Liver (tissue), 8 donors: ENCODE measurements at regions not wholly inside any gene's neighbourhood (a gene's known extent, or its start where the extent isn't known, plus 50 kb on each side); places are given as distances from the start of the nearest gene placed in this dataset.

Source experiments
- DNase-seq: peaks from one replicate; pipeline ENCODE4 v3.0.0-alpha.2; 2017; ENCODE audit warnings: low spot score
- H3K27ac ChIP-seq, 2 donors: one replicate each; pipeline ENCODE4 v1.7.0; 2013; ENCODE audit warnings: inconsistent platforms in 2 of 2, low read length in 2 of 2, control low read depth in 1 of 2, low read depth in 1 of 2, mild to moderate bottlenecking in 1 of 2
- H3K27me3 ChIP-seq, 4 donors: one replicate each; pipeline versions ENCODE4 v1.6.1 to v1.7.0; 2013; ENCODE audit warnings: low read length in 3 of 4, inconsistent platforms in 1 of 4, mild to moderate bottlenecking in 1 of 4, moderate library complexity in 1 of 4; ENCODE audit not compliant: control insufficient read depth in 4 of 4, insufficient read depth in 4 of 4
- H3K36me3 ChIP-seq, 4 donors: one replicate each; pipeline versions ENCODE4 v1.6.1 to v1.7.0; 2013; ENCODE audit warnings: low read length in 3 of 4, mild to moderate bottlenecking in 3 of 4, low read depth in 1 of 4, moderate library complexity in 1 of 4; ENCODE audit not compliant: control insufficient read depth in 4 of 4, insufficient read depth in 3 of 4
- H3K4me1 ChIP-seq, 4 donors: one replicate each; pipeline versions ENCODE4 v1.6.1 to v1.7.0; 2013; ENCODE audit warnings: low read length in 3 of 4, mild to moderate bottlenecking in 3 of 4, moderate library complexity in 1 of 4; ENCODE audit not compliant: control insufficient read depth in 4 of 4, insufficient read depth in 4 of 4
- H3K4me3 ChIP-seq, 3 donors: one replicate each; pipeline versions ENCODE4 v1.6.1 to v1.7.0; 2013; ENCODE audit warnings: low read length in 3 of 3, control low read depth in 1 of 3, low read depth in 1 of 3, mild to moderate bottlenecking in 1 of 3
- H3K9ac ChIP-seq, 2 donors: one replicate each; pipeline ENCODE4 v1.7.0; 2013; ENCODE audit warnings: low read length in 2 of 2, mild to moderate bottlenecking in 2 of 2, moderate library complexity in 2 of 2, control low read depth in 1 of 2, low read depth in 1 of 2
- H3K9me3 ChIP-seq, 4 donors: one replicate each; pipeline versions ENCODE4 v1.6.1 to v1.7.0; 2013; ENCODE audit warnings: low read length in 3 of 4; ENCODE audit not compliant: control insufficient read depth in 4 of 4
- EGR1 ChIP-seq, 2 donors: IDR thresholded peaks; 2 replicates each; pipeline ENCODE4 v1.6.1; 2016 to 2018; ENCODE audit warnings: antibody characterized with exemption in 2 of 2, low read depth in 2 of 2
- FOXA1 ChIP-seq: IDR thresholded peaks from 2 replicates; pipeline ENCODE4 v1.6.1; 2016; ENCODE audit warnings: antibody characterized with exemption
- FOXA2 ChIP-seq: IDR thresholded peaks from 2 replicates; pipeline ENCODE4 v1.6.1; 2016; ENCODE audit warnings: antibody characterized with exemption
- GABPA ChIP-seq, 2 donors: IDR thresholded peaks in 1 of 2; conservative IDR thresholded peaks in 1 of 2; 2 replicates each; pipeline ENCODE4 v1.6.1; 2016; ENCODE audit warnings: antibody characterized with exemption in 2 of 2, mild to moderate bottlenecking in 1 of 2, moderate library complexity in 1 of 2
- HNF4A ChIP-seq, 2 donors: conservative IDR thresholded peaks; 2 replicates each; pipeline ENCODE4 v1.6.1; 2016; ENCODE audit warnings: antibody characterized with exemption in 2 of 2, mild to moderate bottlenecking in 2 of 2
- HNF4G ChIP-seq: IDR thresholded peaks from 2 replicates; pipeline ENCODE4 v1.6.1; 2016; ENCODE audit warnings: antibody characterized with exemption
- JUND ChIP-seq, 2 donors: IDR thresholded peaks; 2 replicates each; pipeline ENCODE4 v1.6.1; 2016; ENCODE audit warnings: antibody characterized with exemption in 2 of 2
- NR2F2 ChIP-seq: IDR thresholded peaks from 2 replicates; pipeline ENCODE4 v1.6.1; 2016; ENCODE audit warnings: antibody characterized with exemption
- RAD21 ChIP-seq, 2 donors: IDR thresholded peaks; 2 replicates each; pipeline ENCODE4 v1.6.1; 2016; ENCODE audit warnings: antibody characterized with exemption in 2 of 2, mild to moderate bottlenecking in 2 of 2
- RXRA ChIP-seq, 2 donors: IDR thresholded peaks; 2 replicates each; pipeline ENCODE4 v1.6.1; 2017 to 2018; ENCODE audit warnings: antibody characterized with exemption in 2 of 2, mild to moderate bottlenecking in 1 of 2
- SP1 ChIP-seq: IDR thresholded peaks from 2 replicates; pipeline ENCODE4 v1.6.1; 2018; ENCODE audit warnings: antibody characterized with exemption, mild to moderate bottlenecking
- TAF1 ChIP-seq: conservative IDR thresholded peaks from 2 replicates; pipeline ENCODE4 v1.6.1; 2016; ENCODE audit warnings: antibody characterized with exemption, mild to moderate bottlenecking
- YY1 ChIP-seq: IDR thresholded peaks from 2 replicates; pipeline ENCODE4 v1.6.1; 2016; ENCODE audit warnings: antibody characterized with exemption, mild to moderate bottlenecking
- WGBS: extraction: QIAGEN DNeasy Blood & Tissue Kit; methylation state at CpG from one replicate; pipeline ENCODE4 v1.1.7; 2013; 5-methylcytosine and 5-hydroxymethylcytosine counted together
- TF ChIP-seq, protein P1 (sequence below): fragments of 150-350 bp; IDR thresholded peaks from 2 replicates; pipeline ENCODE4 v1.5.1; 2017; ENCODE audit warnings: improper control_type of control experiment, low read depth, low read length; ENCODE audit not compliant: missing input control
- TF ChIP-seq, protein P2 (sequence below): IDR thresholded peaks from 2 replicates; pipeline ENCODE4 v1.6.1; 2016; ENCODE audit warnings: antibody characterized with exemption
- TF ChIP-seq, protein P3 (sequence below): IDR thresholded peaks from 2 replicates; pipeline ENCODE4 v1.6.1; 2016; ENCODE audit warnings: antibody characterized with exemption
- TF ChIP-seq, protein P4 (sequence below): IDR thresholded peaks from 2 replicates; pipeline ENCODE4 v1.6.1; 2016; ENCODE audit warnings: antibody characterized with exemption, mild to moderate bottlenecking
- TF ChIP-seq, protein P5 (sequence below): IDR thresholded peaks from 2 replicates; pipeline ENCODE4 v1.6.1; 2016; ENCODE audit warnings: antibody characterized with exemption
- donor health status: healthy.
- donor health status: healthy.
- donor health status: healthy.
- donor health status: healthy.
- donor health status: healthy.

DNA sequence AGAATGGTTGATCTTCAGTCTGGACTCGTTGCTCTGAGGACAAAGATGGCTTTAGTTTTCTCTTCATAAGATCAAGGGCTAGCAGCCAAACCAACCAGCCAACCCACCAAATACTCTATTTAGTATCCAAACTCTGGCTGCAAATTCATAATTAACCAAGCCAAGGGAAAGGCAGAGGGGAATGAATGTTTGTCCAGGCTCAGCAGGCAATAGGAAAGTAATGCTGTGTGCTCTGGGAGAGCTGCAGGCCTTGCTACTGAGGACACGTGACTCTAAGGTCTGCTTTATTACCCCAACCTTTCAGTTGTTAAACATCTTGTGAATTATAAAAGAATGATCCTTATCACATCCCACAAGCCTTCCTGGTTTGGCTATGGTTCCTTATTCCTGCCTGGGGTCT is 52.3 kb upstream of the GALNT15 start (continued):
- TF ChIP-seq, protein P1, sequence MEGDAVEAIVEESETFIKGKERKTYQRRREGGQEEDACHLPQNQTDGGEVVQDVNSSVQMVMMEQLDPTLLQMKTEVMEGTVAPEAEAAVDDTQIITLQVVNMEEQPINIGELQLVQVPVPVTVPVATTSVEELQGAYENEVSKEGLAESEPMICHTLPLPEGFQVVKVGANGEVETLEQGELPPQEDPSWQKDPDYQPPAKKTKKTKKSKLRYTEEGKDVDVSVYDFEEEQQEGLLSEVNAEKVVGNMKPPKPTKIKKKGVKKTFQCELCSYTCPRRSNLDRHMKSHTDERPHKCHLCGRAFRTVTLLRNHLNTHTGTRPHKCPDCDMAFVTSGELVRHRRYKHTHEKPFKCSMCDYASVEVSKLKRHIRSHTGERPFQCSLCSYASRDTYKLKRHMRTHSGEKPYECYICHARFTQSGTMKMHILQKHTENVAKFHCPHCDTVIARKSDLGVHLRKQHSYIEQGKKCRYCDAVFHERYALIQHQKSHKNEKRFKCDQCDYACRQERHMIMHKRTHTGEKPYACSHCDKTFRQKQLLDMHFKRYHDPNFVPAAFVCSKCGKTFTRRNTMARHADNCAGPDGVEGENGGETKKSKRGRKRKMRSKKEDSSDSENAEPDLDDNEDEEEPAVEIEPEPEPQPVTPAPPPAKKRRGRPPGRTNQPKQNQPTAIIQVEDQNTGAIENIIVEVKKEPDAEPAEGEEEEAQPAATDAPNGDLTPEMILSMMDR, result no peak
- TF ChIP-seq HNF4A (conservative IDR thresholded peaks at IDR 0.05) (no peak), NR2F2 (no peak), YY1 (no peak), HNF4G (no peak)

DNA sequence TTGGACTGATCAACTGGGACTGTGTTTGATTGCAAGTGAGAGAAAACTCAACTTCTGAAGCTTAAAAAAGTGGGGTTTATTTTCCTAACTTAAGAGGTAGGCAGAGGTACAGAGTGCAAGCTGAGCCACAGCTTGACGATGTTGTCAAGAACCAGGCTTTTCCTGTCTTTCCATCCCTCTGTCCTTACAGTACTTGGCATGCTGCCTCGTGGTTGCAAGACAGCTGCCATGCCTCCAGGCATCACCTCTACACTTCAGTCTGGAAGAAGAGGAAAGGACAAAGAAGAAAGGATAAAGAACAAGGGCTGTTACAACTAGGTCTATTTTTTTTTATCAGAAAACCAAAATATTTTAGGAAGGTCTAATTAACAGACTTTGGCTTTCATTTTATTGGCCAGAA is 51.8 kb upstream of the GALNT15 start:
- Histone ChIP-seq H3K9me3 (no peaks in the 10 kb centered on the region), H3K9ac (no peak overlapping the region), H3K36me3 (no peaks in the 10 kb centered on the region), H3K4me1 (no peaks in the 10 kb centered on the region), H3K27ac (no peak overlapping the region), H3K4me3 (no peak overlapping the region), H3K27me3 (no peaks in the 10 kb centered on the region)
- TF ChIP-seq YY1 (no peak), GABPA (IDR thresholded peaks at IDR 0.05 in 1 of 2, conservative IDR thresholded peaks at IDR 0.05 in 1 of 2) (no peak), SP1 (no peak), RXRA (IDR thresholded peaks at IDR 0.05) (no peak), FOXA2 (no peak), EGR1 (IDR thresholded peaks at IDR 0.05; ENCODE audit: low read depth in 2 of 2) (no peak), FOXA1 (no peak), HNF4G (no peak), RAD21 (IDR thresholded peaks at IDR 0.05) (no peak), JUND (IDR thresholded peaks at IDR 0.05) (no peak), NR2F2 (no peak), TAF1 (no peak)
- TF ChIP-seq, protein P2, sequence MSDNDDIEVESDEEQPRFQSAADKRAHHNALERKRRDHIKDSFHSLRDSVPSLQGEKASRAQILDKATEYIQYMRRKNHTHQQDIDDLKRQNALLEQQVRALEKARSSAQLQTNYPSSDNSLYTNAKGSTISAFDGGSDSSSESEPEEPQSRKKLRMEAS, result no peak
- TF ChIP-seq, protein P3, sequence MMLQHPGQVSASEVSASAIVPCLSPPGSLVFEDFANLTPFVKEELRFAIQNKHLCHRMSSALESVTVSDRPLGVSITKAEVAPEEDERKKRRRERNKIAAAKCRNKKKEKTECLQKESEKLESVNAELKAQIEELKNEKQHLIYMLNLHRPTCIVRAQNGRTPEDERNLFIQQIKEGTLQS, result no peak
- TF ChIP-seq, protein P4, sequence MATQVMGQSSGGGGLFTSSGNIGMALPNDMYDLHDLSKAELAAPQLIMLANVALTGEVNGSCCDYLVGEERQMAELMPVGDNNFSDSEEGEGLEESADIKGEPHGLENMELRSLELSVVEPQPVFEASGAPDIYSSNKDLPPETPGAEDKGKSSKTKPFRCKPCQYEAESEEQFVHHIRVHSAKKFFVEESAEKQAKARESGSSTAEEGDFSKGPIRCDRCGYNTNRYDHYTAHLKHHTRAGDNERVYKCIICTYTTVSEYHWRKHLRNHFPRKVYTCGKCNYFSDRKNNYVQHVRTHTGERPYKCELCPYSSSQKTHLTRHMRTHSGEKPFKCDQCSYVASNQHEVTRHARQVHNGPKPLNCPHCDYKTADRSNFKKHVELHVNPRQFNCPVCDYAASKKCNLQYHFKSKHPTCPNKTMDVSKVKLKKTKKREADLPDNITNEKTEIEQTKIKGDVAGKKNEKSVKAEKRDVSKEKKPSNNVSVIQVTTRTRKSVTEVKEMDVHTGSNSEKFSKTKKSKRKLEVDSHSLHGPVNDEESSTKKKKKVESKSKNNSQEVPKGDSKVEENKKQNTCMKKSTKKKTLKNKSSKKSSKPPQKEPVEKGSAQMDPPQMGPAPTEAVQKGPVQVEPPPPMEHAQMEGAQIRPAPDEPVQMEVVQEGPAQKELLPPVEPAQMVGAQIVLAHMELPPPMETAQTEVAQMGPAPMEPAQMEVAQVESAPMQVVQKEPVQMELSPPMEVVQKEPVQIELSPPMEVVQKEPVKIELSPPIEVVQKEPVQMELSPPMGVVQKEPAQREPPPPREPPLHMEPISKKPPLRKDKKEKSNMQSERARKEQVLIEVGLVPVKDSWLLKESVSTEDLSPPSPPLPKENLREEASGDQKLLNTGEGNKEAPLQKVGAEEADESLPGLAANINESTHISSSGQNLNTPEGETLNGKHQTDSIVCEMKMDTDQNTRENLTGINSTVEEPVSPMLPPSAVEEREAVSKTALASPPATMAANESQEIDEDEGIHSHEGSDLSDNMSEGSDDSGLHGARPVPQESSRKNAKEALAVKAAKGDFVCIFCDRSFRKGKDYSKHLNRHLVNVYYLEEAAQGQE, result no peak
- TF ChIP-seq, protein P5, sequence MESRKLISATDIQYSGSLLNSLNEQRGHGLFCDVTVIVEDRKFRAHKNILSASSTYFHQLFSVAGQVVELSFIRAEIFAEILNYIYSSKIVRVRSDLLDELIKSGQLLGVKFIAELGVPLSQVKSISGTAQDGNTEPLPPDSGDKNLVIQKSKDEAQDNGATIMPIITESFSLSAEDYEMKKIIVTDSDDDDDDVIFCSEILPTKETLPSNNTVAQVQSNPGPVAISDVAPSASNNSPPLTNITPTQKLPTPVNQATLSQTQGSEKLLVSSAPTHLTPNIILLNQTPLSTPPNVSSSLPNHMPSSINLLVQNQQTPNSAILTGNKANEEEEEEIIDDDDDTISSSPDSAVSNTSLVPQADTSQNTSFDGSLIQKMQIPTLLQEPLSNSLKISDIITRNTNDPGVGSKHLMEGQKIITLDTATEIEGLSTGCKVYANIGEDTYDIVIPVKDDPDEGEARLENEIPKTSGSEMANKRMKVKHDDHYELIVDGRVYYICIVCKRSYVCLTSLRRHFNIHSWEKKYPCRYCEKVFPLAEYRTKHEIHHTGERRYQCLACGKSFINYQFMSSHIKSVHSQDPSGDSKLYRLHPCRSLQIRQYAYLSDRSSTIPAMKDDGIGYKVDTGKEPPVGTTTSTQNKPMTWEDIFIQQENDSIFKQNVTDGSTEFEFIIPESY, result no peak
- no peak for DNase-seq
- 85% methylated on average over 2 of the region's 2 CpGs for WGBS
